ENCODE measurements at regions not wholly inside any gene's neighbourhood (a gene's known extent, or its start where the extent isn't known, plus 50 kb on each side); places are given as distances from the start of the nearest gene placed in this dataset.
A peak's percentile ranks its signal among the peaks of the same experiment; 100 is the strongest.

DNA sequence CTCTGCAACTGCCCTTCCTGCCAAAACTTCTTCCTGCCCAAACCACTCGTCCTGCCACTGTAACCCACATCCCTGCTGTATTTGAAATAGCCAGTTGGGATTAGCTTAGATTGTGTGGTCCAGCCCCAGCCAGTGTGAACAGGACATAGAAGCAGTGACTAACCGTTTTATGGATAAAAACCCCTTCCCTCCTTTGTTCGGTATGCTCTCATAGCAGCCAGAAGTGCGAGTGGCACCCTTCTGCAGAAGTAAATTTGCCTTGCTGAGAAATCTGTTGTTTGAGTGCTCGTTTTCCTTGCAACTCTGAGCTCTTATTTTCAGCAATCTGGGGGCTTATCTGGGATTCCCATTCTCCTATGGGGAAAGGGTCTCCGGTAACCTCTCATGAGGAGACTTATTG lies 470.0 kb downstream of the PRDM9 start:
- Histone ChIP-seq H3K27me3 (ENCODE audit: insufficient read depth, low read length, poor library complexity, severe bottlenecking) (no peaks in the 10 kb centered on the region), H3K9me3 (ENCODE audit: insufficient read depth, low read depth, low read length) (no peaks in the 10 kb centered on the region; the same call in 1 of the 2 replicates), H3K9ac (ENCODE audit: low read depth, low read length, poor library complexity, severe bottlenecking) (no peak overlapping the region), H3F3A (ENCODE audit: low read depth) (no peaks in the 10 kb centered on the region), H3K9me2 (replicated peaks; ENCODE audit: low read depth, low read length) (no peaks in the 10 kb centered on the region), H2AFZ (ENCODE audit: low read length) (no peak overlapping the region), H4K20me1 (ENCODE audit: insufficient read depth, low read length, poor library complexity, severe bottlenecking) (no peaks in the 10 kb centered on the region), H3K79me2 (ENCODE audit: insufficient read depth, low read length) (no peaks in the 10 kb centered on the region), H3K36me3 (ENCODE audit: insufficient read depth, low read length) (no peaks in the 10 kb centered on the region), H3K4me1 (ENCODE audit: insufficient read depth, low read length, poor library complexity, severe bottlenecking) (no peaks in the 10 kb centered on the region), H3K4me3 (ENCODE audit: low read length, poor library complexity, severe bottlenecking) (peak overlapping the region; percentile 14), H3K4me2 (ENCODE audit: low read depth, low read length, poor library complexity, severe bottlenecking) (no peak overlapping the region)
- TF ChIP-seq, protein P1, sequence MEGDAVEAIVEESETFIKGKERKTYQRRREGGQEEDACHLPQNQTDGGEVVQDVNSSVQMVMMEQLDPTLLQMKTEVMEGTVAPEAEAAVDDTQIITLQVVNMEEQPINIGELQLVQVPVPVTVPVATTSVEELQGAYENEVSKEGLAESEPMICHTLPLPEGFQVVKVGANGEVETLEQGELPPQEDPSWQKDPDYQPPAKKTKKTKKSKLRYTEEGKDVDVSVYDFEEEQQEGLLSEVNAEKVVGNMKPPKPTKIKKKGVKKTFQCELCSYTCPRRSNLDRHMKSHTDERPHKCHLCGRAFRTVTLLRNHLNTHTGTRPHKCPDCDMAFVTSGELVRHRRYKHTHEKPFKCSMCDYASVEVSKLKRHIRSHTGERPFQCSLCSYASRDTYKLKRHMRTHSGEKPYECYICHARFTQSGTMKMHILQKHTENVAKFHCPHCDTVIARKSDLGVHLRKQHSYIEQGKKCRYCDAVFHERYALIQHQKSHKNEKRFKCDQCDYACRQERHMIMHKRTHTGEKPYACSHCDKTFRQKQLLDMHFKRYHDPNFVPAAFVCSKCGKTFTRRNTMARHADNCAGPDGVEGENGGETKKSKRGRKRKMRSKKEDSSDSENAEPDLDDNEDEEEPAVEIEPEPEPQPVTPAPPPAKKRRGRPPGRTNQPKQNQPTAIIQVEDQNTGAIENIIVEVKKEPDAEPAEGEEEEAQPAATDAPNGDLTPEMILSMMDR (conservative IDR thresholded peaks at IDR 0.05; ENCODE audit: low read length) = no peak
- TF ChIP-seq EZH2phosphoT487 (IDR thresholded peaks at IDR 0.05; ENCODE audit: borderline replicate concordance) = no peak

DNA sequence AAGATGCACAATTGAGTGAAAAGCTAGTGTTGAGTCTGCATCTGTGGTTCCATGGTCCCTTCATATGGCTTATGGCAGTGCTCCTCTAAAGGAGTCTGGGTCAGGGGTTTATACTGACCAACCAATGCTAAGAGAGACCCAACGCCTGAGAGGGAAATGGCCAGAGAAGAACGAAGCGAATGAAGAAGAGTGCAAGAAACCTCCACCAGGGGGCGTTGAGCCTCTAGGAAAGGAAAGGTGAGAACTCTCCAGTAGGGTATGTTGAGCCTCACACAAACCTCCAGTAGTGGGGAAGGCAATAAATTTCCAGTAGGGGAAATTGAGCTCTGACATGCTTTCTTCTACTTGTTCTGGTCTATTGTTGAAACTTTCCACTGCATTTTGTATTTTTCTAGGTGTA lies 470.6 kb downstream of the PRDM9 start:
- H3K9me2 ChIP-seq (replicated peaks; ENCODE audit: low read depth, low read length) = no peaks in the 10 kb centered on the region
- H3K27me3 ChIP-seq (ENCODE audit: insufficient read depth, low read length, poor library complexity, severe bottlenecking) = no peaks in the 10 kb centered on the region
- H3K4me2 ChIP-seq (ENCODE audit: low read depth, low read length, poor library complexity, severe bottlenecking) = no peak overlapping the region
- H3K9me3 ChIP-seq (ENCODE audit: insufficient read depth, low read depth, low read length) = no peaks in the 10 kb centered on the region; the same call in 1 of the 2 replicates
- H3K4me3 ChIP-seq (ENCODE audit: low read length, poor library complexity, severe bottlenecking) = no peak overlapping the region
- no peaks in the 10 kb centered on the region for H3K79me2 ChIP-seq (ENCODE audit: insufficient read depth, low read length)
- H3K9ac ChIP-seq (ENCODE audit: low read depth, low read length, poor library complexity, severe bottlenecking) = no peak overlapping the region
- H4K20me1 ChIP-seq (ENCODE audit: insufficient read depth, low read length, poor library complexity, severe bottlenecking) = no peaks in the 10 kb centered on the region
- H3F3A ChIP-seq (ENCODE audit: low read depth) = no peaks in the 10 kb centered on the region
- no peak overlapping the region for H2AFZ ChIP-seq (ENCODE audit: low read length)
- TF ChIP-seq EZH2phosphoT487 (IDR thresholded peaks at IDR 0.05; ENCODE audit: borderline replicate concordance) = no peak
- TF ChIP-seq, protein P1 (conservative IDR thresholded peaks at IDR 0.05; ENCODE audit: low read length) = peak; percentile 68
- H3K4me1 ChIP-seq (ENCODE audit: insufficient read depth, low read length, poor library complexity, severe bottlenecking) = no peaks in the 10 kb centered on the region
- H3K36me3 ChIP-seq (ENCODE audit: insufficient read depth, low read length) = no peaks in the 10 kb centered on the region

DNA sequence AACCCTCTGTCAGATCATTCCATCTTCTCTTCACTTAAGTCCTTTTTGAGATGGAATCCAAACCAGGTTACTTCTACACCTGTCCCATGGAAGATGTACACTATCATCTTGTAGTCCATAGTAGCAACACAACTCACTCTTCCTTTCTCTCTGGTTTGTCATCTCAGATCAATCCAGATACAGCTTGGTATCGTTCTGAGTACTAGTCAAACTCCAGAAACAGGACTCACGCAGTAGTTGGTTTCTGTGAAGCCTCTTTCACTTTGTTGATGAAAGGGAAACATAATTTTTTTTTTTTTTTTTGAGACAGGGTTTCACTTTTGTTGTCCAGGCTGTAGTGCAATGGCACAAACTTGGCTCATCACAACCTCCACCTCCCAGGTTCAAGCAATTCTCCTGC lies 484.0 kb downstream of the PRDM9 start:
- Histone ChIP-seq H3K9ac (ENCODE audit: low read depth, low read length, poor library complexity, severe bottlenecking) (no peak overlapping the region), H4K20me1 (ENCODE audit: insufficient read depth, low read length, poor library complexity, severe bottlenecking) (no peaks in the 10 kb centered on the region), H3F3A (ENCODE audit: low read depth) (no peaks in the 10 kb centered on the region), H3K4me1 (ENCODE audit: insufficient read depth, low read length, poor library complexity, severe bottlenecking) (no peaks in the 10 kb centered on the region), H3K4me2 (ENCODE audit: low read depth, low read length, poor library complexity, severe bottlenecking) (no peak overlapping the region), H3K9me2 (replicated peaks; ENCODE audit: low read depth, low read length) (no peaks in the 10 kb centered on the region), H3K9me3 (ENCODE audit: insufficient read depth, low read depth, low read length) (no peaks in the 10 kb centered on the region), H2AFZ (ENCODE audit: low read length) (no peak overlapping the region), H3K27me3 (ENCODE audit: insufficient read depth, low read length, poor library complexity, severe bottlenecking) (no peaks in the 10 kb centered on the region), H3K79me2 (ENCODE audit: insufficient read depth, low read length) (no peaks in the 10 kb centered on the region), H3K36me3 (ENCODE audit: insufficient read depth, low read length) (no peaks in the 10 kb centered on the region), H3K4me3 (ENCODE audit: low read length, poor library complexity, severe bottlenecking) (no peak overlapping the region)
- TF ChIP-seq, protein P1 (conservative IDR thresholded peaks at IDR 0.05; ENCODE audit: low read length) = no peak

All from Loucy (cell line).